MCF 10A (cell line): ENCODE measurements at regions not wholly inside any gene's neighbourhood (a gene's known extent, or its start where the extent isn't known, plus 50 kb on each side); places are given as distances from the start of the nearest gene placed in this dataset.

ENCODE experiments used
- BruUV-seq: library from RNA; stranded (reverse); fragments of 400-500 nt; replicated peaks from 2 replicates; lab custom pipeline; 2021; lab: Mats Ljungman, UMichigan
- CTCF ChIA-PET: fragments of 300-600 bp; sonication (Branson Sonifier 250); formaldehyde crosslinking; extraction: SDS; loops from one replicate; lab custom pipeline; 2021; ENCODE audit warnings: antibody characterized with exemption, inconsistent platforms; lab: Yijun Ruan, JAX
- POLR2A ChIA-PET: fragments of 300-600, 350-650 bp; sonication (Branson Sonifier 250); formaldehyde crosslinking; extraction: SDS; loops from one replicate; lab custom pipeline; 2020; ENCODE audit warnings: antibody characterized with exemption, inconsistent platforms; lab: Yijun Ruan, JAX
- DNase-seq: peaks from one replicate; pipeline ENCODE4 v3.0.0-alpha.2; 2018; ENCODE audit not compliant: unreplicated experiment
- H3K27ac Mint-ChIP-seq: one replicate; pipeline ENCODE4 v1.8.0; 2022; ENCODE audit warnings: mild to moderate bottlenecking, low read depth, mixed read lengths; ENCODE audit not compliant: unreplicated experiment
- H3K27me3 Mint-ChIP-seq: one replicate; pipeline ENCODE4 v1.8.0; 2022; ENCODE audit warnings: mixed read lengths; ENCODE audit not compliant: insufficient read depth, unreplicated experiment
- H3K36me3 Mint-ChIP-seq: one replicate; pipeline ENCODE4 v1.8.0; 2022; ENCODE audit warnings: mild to moderate bottlenecking, moderate library complexity, mixed read lengths; ENCODE audit not compliant: insufficient read depth, unreplicated experiment
- H3K4me1 Mint-ChIP-seq: one replicate; pipeline ENCODE4 v1.8.0; 2022; ENCODE audit warnings: mixed read lengths; ENCODE audit not compliant: insufficient read depth, unreplicated experiment
- H3K4me3 Mint-ChIP-seq: one replicate; pipeline ENCODE4 v1.8.0; 2022; ENCODE audit warnings: mild to moderate bottlenecking, moderate library complexity, mixed read lengths; ENCODE audit not compliant: unreplicated experiment
- H3K9me3 Mint-ChIP-seq: one replicate; pipeline ENCODE4 v1.8.0; 2022; ENCODE audit warnings: mixed read lengths; ENCODE audit not compliant: unreplicated experiment
- intact Hi-C: fragments of 100-400 bp; cut with micrococcal nuclease; formaldehyde crosslinking; loops from 2 replicates; pipeline ENCODE4 v1.14.1; 2022
- TF ChIP-seq, protein P1 (sequence below): fragments of 200-600 bp; IDR thresholded peaks from one replicate; pipeline ENCODE4 v1.8.0; 2022; ENCODE audit warnings: antibody characterized with exemption, mild to moderate bottlenecking; ENCODE audit not compliant: unreplicated experiment

DNA sequence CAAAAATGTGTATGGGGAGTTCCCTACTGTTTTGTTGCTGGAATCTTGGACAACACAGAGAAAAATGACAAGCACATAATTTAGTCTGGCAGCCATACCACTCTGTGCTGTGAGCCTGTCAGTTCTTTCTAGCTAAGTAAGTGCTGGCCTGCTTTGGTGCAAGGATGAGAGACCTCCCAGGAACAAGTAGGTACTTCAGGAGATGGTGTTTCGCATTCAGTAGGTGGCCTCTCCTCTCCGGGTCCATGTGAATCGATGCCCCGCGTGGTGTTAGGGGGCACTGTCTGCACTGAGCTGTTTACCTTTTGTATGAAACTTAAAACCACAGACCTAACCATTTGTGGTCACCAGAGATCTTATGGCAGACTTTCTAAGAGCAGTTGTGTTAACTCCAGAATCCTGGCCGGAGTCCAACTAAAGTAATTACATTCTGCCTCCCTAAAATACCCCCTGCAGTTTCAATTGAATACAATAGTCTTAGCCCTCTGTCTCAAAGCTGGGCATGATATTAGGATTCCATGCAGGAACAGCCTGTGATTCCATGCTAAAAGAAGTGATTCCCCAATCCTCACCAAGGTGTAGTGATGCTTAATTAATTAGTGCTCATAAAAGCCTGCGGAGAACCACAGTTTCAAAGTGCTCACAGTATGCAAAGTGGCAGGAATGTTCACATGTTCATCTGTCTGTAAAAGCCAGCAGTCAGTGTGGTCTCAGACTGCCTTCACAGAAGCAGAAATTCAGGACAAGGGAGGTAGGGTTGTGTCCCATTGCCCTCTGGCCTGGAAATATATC lies 64.2 kb downstream of the LLPH start:
- intact Hi-C loops, result no loop called here
- Mint-ChIP-seq H3K9me3 (no peaks in the 10 kb centered on the region), H3K36me3 (no peaks in the 10 kb centered on the region), H3K27ac (no peak overlapping the region), H3K4me3 (no peak overlapping the region), H3K27me3 (peaks cover 11% of the 10 kb centered on the region), H3K4me1 (peaks cover 7% of the 10 kb centered on the region)
- DNase-seq, result peak; percentile 26
- TF ChIP-seq, protein P1, sequence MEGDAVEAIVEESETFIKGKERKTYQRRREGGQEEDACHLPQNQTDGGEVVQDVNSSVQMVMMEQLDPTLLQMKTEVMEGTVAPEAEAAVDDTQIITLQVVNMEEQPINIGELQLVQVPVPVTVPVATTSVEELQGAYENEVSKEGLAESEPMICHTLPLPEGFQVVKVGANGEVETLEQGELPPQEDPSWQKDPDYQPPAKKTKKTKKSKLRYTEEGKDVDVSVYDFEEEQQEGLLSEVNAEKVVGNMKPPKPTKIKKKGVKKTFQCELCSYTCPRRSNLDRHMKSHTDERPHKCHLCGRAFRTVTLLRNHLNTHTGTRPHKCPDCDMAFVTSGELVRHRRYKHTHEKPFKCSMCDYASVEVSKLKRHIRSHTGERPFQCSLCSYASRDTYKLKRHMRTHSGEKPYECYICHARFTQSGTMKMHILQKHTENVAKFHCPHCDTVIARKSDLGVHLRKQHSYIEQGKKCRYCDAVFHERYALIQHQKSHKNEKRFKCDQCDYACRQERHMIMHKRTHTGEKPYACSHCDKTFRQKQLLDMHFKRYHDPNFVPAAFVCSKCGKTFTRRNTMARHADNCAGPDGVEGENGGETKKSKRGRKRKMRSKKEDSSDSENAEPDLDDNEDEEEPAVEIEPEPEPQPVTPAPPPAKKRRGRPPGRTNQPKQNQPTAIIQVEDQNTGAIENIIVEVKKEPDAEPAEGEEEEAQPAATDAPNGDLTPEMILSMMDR, result no peak
- ChIA-PET POLR2A (interaction anchor here (0.6 to 1.0 kb wide), 2 partner anchors 11 to 45 kb away, joined by 3 to 4 read pairs; no protein-coding TSS in a partner anchor), CTCF (no interaction called here)
- BruUV-seq, result no TSS peak

- no peak for DNase-seq
- TF ChIP-seq, protein P1, result no peak
- H3K4me3 Mint-ChIP-seq, result no peak overlapping the region
- CTCF ChIA-PET, result no interaction called here
- POLR2A ChIA-PET, result interaction anchor here (0.7 to 1.0 kb wide), 2 partner anchors 10 to 11 kb away, joined by 3 read pairs; no protein-coding TSS in a partner anchor
- intact Hi-C loops, result no loop called here
- no peaks in the 10 kb centered on the region for H3K36me3 Mint-ChIP-seq
- no peak overlapping the region for H3K27ac Mint-ChIP-seq
- no TSS peak for BruUV-seq
- H3K4me1 Mint-ChIP-seq, result peaks cover 7% of the 10 kb centered on the region
- peaks cover 11% of the 10 kb centered on the region for H3K27me3 Mint-ChIP-seq
- H3K9me3 Mint-ChIP-seq, result no peaks in the 10 kb centered on the region
Measured at GRCh38 chr12:66065641-66066136, 64.9 kb downstream of the LLPH start.

DNA sequence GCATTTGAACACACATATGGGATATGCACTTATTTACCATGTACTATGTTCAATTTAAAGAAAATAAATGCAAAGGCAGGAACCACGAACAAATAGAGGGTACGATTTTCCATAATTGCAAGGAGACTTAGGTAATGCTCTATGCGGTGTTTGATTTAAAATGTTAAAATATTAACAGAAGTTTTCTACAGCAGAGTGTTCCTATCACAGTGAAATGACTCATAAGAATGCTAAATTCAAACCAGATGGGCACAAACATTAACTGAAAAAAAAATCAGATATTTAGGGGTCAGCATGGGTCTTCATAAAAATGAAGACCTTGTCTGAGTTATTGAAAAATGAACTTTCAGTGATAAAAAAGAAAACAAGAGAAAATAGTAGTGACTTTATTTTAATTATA lies 65.4 kb downstream of the LLPH start:
- ChIA-PET CTCF (no interaction called here), POLR2A (interaction anchor here (0.7 to 1.0 kb wide), 2 partner anchors 10 to 11 kb away, joined by 3 read pairs; no protein-coding TSS in a partner anchor)
- no peak for DNase-seq
- H3K4me3 Mint-ChIP-seq, result no peak overlapping the region
- no peaks in the 10 kb centered on the region for H3K9me3 Mint-ChIP-seq
- no TSS peak for BruUV-seq
- H3K27ac Mint-ChIP-seq, result no peak overlapping the region
- TF ChIP-seq, protein P1, result no peak
- H3K4me1 Mint-ChIP-seq, result peaks cover 7% of the 10 kb centered on the region
- H3K27me3 Mint-ChIP-seq, result peaks cover 11% of the 10 kb centered on the region
- no peaks in the 10 kb centered on the region for H3K36me3 Mint-ChIP-seq
- intact Hi-C loops, result no loop called here

- BruUV-seq, result no TSS peak
Measured at GRCh38 chr12:66063916-66064315, 66.6 kb downstream of the LLPH start.

More at GRCh38 chr12:66063916-66064315, 66.6 kb downstream of the LLPH start:
- Mint-ChIP-seq H3K4me1 (peaks cover 7% of the 10 kb centered on the region), H3K36me3 (no peaks in the 10 kb centered on the region), H3K27ac (no peak overlapping the region), H3K27me3 (peaks cover 11% of the 10 kb centered on the region), H3K9me3 (no peaks in the 10 kb centered on the region), H3K4me3 (no peak overlapping the region)
- no peak for DNase-seq
- TF ChIP-seq, protein P1, result no peak
- POLR2A ChIA-PET, result no interaction called here
- CTCF ChIA-PET, result interaction anchor here (0.5 to 1.3 kb wide), 3 partner anchors 28 to 140 kb away, joined by 3 to 4 read pairs (median 4); no protein-coding TSS in a partner anchor
- intact Hi-C loops, result no loop called here
